ENCODE measurements at regions not wholly inside any gene's neighbourhood (a gene's known extent, or its start where the extent isn't known, plus 50 kb on each side); places are given as distances from the start of the nearest gene placed in this dataset.

DNA sequence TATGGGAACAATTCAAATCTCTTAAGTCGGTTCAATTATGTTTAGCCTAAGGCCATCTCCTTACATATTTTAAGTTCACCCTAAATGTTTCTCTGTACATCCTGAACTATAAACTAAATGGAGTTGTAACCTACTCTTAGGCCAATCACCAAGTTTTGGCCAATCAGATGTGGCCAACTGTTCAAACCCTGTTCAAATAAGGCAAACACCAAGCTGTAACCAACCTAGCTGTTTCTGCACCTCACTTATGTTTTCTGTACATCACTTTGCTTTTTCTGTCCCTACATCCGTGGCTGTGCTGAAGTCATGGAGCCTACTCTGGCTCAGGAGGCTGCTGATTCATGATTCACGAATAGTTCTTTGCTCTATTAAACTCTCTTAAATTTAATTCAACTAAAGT, 165.3 kb downstream of the GASK1B start:
- DNase-seq: no peak

DNA sequence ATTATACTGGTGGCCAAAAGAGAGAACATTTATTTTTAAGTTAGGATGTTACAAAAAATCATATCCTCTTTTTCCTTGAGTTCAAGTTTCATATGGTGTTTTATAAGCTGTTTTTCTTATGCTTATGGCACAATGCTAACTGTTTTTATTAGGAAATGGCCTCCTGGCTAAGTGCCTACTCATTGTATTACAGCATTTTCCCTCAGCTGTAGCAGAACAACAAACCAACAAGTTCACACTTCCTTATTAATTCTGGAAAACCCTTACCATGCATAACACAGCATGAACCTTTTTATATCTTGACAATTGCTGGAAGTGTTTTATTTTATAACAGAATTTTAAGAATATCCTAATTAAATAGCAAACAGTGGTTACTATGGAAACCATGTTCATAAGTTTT, 165.8 kb downstream of the GASK1B start:
- no peak for DNase-seq

DNA sequence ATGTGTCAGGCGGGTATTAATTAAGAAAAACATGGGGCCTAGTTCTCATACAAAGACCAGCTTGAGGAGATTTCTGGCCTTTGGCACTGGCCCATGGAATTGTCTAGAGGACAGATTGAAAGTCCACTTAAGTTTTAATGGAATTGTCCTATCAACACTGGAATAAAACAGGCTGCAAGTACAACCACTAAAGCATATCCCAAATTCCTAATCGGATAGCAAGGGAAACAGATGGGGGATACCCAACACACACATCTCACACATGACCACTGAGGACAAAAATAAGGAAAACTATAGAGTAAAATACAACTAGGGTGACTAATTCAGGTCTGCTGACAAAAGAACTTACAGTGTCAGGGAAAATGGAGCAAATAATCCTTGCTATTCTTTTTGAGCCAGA, 167.8 kb downstream of the GASK1B start:
- DNase-seq: no peak

DNA sequence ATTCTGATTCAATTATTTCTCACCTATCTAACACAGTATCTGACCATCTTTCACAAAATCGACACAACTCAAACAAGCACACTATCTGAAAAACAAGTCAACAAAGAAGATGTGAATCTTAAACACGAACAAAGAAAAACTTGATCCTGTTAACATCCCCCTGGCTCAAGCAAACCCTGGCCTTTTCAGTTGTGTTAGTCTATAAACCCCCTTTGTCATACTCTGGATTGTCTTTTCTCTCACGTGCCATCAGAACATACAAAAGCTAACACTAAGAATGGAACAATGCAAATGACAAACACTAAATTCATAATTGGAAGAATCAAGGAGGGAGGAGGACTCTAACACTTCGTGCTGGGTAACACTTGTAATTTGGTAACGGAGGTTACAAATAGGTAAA, 168.7 kb downstream of the GASK1B start:
- DNase-seq: no peak

DNA sequence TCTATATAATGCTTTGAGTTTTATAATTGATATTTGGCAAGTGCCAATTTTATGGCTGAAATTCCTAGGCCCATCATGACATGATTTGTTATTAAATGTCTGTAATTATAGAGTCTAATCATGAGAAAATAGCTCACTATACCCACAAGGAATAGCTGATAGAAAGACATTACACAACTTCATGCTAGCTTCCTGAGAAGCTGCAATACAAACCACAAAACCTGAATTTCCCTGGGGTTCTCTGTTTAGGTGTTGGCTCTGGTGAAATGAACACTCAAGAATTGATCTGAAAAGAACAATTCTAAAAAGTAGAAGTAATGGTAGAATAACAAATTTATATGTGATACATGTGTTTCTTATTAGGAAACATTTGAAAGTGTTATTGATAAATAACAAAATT, 169.6 kb downstream of the GASK1B start:
- no peak for DNase-seq

- no peak for DNase-seq
Observed at GRCh38 chr4:158002173-158002572, 170.7 kb downstream of the GASK1B start.

- no peak for DNase-seq
Observed at GRCh38 chr4:158001756-158002155, 171.1 kb downstream of the GASK1B start.

DNA sequence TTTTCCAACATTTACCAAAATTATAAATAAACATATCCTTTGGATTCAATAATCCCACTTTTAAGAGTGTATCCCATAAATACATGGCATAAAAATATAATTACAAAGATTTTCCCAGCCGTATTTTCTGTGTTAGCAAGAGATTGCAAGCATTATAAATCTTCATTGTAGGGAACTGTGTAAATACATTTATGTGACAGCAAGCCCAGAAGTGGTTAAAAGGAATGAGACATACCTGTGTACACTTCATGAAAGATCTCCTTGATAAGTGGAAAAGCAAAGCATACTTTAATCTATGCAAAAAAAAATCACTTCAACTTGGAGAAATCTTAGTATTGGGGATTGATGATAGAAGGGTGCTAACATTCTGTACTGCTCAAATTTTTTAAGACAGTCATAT, 173.1 kb downstream of the GASK1B start:
- DNase-seq: no peak

DNA sequence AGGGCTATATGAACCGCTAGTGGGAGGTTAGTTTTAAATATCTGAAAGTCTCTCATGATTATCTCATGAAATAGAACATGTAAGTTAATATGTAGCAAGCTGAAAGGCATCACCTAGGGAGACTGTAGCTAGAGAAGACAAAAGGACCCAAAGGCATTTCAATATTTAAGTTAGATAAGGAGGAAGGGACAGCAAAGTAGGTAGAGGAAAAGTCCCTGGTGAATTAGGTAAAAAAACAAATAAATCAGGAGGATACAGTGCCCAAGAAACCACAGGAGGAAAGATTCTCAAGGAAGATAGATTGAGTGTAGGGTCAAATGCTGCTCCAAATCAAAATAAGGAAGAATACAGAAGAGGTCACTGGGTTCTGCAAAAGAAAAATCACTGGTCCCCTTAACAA, 175.5 kb downstream of the GASK1B start:
- DNase-seq: no peak

DNA sequence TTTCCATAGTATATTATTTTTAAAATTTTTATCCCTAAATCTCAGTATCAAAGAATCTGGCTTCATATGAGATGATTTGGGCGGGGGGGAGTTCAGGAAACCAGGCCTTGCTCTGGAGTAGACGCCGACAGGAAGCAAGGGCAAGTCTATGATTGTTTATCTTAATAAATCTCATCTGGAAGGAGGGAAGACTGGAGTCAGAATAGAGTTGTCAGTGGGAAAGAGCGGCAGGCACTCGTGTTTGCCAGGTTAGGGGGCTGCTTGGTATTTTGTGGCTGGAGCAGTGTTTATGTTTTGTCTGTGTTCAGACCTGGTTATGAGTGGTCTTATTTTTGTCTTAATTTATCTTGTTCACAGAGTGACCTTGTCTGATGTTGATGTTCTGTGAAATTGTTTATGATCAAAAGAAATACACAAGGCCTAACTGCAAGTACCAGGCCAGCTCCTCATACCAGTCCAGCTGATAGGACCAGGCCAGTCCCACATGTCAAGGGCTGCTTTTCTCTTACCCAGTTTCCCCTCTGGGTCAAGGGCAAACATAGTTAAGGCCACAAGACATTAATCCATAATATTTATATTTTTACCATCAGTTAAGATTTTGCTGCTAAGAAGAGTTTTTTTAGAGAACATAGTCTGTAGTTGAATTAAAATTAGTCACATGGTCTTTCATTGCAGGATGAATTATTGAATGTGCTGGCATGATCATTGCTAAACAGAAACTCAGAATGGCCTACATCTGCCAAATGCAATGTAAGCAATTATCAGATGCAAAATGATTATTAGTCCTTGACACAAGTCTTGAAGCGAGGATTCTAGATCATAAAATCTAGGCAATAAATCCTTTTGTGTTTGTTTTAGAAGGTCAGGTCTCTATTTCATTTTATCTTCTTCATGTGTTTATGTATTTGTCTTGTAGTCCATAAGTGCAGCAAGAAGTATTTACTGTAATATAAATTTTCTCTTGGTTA, 176.5 kb downstream of the GASK1B start:
- DNase-seq: no peak

DNA sequence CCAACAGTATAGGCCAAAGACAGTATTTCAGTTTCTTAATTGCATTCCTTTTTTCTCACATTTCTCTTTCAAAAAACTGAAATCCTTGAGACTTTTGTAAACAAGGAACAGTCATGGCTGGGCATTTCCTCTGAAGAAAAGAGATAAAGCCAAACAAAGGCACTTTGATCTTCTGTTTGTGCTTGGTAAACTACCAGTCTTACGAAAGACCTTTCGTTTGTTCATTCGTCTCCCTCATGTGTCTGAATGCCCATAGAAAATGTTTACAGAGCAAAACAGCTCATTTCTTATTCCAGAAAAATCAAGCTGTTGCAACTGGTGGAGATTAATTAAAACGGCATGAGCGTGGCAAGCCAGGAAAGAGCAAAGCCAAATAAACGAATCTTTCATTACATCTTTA, 178.0 kb downstream of the GASK1B start:
- no peak for DNase-seq

DNA sequence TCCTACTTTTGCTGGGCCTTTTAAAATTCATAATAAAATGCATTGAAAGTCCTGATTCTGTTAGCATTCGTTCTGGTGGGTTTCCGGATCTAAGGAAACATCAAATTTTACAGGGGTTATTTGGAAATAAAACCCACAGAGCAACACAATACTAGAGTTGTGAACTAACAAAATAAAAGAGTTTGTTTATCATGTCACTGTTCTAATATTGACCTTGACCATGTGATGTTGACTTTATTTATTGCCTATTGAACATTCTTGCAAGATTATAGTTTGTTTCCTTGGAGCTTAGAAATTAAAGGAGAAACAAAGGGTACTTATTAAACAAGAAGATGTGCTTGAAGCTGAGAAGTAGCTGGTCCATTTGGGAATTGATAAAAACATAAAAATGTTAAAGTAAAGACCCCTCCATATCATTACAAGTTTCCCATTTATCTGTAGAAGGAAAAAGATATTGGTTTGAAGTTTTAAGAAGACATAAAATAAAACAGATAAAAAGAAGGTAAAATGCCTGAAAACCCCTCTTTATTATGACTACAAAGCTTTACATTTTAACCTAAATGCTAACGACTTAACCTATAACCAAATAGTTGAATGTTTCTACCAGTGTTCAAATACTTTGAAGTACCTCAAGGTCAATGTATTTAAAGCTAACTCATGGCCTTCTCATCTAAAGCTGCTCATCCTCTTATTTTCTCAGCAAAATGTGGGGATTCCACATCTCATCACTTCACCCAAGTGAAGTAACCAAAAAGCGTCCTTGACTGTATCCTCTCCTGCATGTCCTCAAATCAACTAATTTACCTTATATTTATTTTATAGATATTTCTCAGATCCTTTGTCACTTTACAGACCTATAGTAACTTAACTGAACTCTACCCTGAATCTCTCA, 179.6 kb downstream of the GASK1B start:
- DNase-seq: no peak

GRCh38 chr4:157992038-157992705, 180.7 kb downstream of the GASK1B start:
- no peak for DNase-seq

DNA sequence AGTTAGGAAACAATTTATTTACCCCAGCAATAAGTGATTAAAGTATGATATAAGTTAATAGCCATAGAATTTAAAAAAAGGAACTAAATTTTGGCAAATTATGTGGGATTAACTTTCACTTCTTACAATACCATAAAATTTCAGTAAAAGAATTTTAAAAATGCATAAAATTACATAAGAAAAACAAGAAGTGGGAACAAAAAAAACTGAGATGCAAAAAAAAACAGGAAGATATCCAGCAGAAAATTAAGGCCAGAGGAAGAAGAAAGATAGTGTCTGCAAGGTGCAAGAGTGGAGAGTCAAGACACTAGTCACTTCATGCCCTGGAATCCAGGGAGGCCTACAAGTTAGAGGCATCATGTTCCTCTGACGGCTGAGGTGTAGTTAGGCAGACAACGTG, 184.2 kb downstream of the GASK1B start:
- no peak for DNase-seq

GRCh38 chr4:157984285-157984911, 188.4 kb downstream of the GASK1B start:
- no peak for DNase-seq

GRCh38 chr4:157983300-157983699, 189.5 kb downstream of the GASK1B start:
- no peak for DNase-seq

DNA sequence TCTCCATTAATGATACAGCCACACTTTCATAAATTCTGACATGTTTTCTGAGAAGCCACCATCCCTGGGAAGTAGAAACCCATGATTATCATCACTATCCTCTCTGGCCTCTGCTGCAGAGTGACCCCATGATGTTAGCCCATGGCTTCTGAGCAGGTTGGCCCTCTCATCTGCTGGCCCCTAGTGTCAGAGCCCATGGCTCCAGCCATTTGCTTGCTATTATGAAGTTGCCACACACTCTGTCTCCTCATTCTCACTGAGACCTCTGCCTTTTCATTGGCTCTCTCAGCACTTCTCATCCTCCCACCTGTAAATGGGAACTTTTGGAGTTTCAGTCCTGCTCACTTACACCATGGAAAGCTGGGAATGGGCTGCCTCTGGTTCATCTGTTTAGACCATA, 192.7 kb downstream of the GASK1B start:
- no peak for DNase-seq

GRCh38 chr4:157978680-157979361, 194.0 kb downstream of the GASK1B start:
- peak; percentile 14 to 15 for DNase-seq

DNA sequence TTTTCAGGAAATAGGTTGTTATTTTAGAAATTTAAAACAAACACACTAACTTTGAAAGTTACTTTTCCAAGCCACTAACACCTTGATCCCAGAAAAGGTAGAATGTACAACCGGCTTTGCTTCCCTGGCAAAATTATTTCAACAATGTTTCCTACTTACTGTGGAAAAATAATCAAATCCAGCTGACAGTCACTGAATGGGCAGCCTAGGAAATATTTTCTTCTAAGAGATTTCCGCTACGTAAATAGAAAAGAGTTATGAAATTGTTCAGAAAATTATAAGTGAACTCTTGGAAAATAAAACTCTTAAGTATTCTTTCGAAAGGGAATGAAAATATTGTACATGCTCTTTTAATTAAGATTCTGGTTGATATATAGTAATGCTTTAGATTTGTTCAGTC, 195.7 kb downstream of the GASK1B start:
- DNase-seq: no peak

DNA sequence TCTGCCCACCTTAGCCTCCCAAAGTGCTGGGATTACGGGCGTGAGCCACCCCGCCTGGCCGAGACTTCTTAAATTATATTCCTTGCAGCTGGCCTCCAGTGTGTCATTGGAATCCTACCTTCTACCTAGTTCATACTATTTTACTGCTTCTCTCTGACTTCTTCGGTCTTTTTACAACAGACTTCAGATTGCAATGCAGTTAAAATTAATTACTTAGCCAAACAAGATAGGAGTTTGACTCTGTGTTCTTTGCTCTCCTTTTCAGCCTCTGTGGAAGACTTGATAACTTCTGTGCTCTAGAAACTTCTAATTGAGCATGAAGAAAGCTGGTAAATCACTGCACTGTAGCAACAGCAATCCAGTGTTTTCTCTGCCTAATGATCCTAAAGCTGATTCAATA, 199.5 kb downstream of the GASK1B start:
- no peak for DNase-seq

- no peak for DNase-seq
Observed at GRCh38 chr4:157964463-157964862, 208.4 kb downstream of the GASK1B start.

Measured in activated CD4-positive, alpha-beta T cell treated with anti-CD3 and anti-CD28 coated beads, Interleukin-2, amount 50 U/mL, for 48 hours (primary cell).